CD14-positive monocyte (primary cell): ENCODE measurements at regions not wholly inside any gene's neighbourhood (a gene's known extent, or its start where the extent isn't known, plus 50 kb on each side); places are given as distances from the start of the nearest gene placed in this dataset.

Experiments used
- DNase-seq, 3 donors: peaks; one replicate each; pipeline ENCODE4 v3.0.0-alpha.2; 2011 to 2022
- H2AFZ ChIP-seq: 2 replicates; pipeline ENCODE4 v1.6.0; 2012; ENCODE audit warnings: mild to moderate bottlenecking, low read depth, low read length, inconsistent platforms; ENCODE audit not compliant: insufficient read depth, poor library complexity, severe bottlenecking
- H3K27ac ChIP-seq, 2 donors: 1 replicate in 1 of 2; 2 replicates in 1 of 2; pipeline ENCODE4 v1.5.1; 2012 to 2013; ENCODE audit warnings: low read length in 2 of 2, control low read depth in 1 of 2, inconsistent platforms in 1 of 2, low read depth in 1 of 2, mild to moderate bottlenecking in 1 of 2
- H3K27me3 ChIP-seq, 2 donors: one replicate each; pipeline versions ENCODE4 v1.6.0 to v1.6.1; 2011 to 2013; ENCODE audit warnings: low read length in 2 of 2; ENCODE audit not compliant: control insufficient read depth in 2 of 2, insufficient read depth in 2 of 2
- H3K36me3 ChIP-seq, 2 donors: replicated peaks in 1 of 2; 1 replicate in 1 of 2; 2 replicates in 1 of 2; pipeline versions ENCODE4 v1.5.1 to v1.6.1; 2012 to 2013; ENCODE audit warnings: low read length in 2 of 2, control low read depth in 1 of 2, inconsistent platforms in 1 of 2, mild to moderate bottlenecking in 1 of 2; ENCODE audit not compliant: insufficient read depth in 2 of 2, control insufficient read depth in 1 of 2
- H3K4me1 ChIP-seq, 2 donors: 1 replicate in 1 of 2; 2 replicates in 1 of 2; pipeline versions ENCODE4 v1.5.1 to v1.6.1; 2012 to 2013; ENCODE audit warnings: low read length in 2 of 2, control low read depth in 1 of 2, inconsistent platforms in 1 of 2, mild to moderate bottlenecking in 1 of 2, moderate library complexity in 1 of 2; ENCODE audit not compliant: insufficient read depth in 2 of 2, control insufficient read depth in 1 of 2
- H3K4me2 ChIP-seq: replicated peaks from 2 replicates; pipeline ENCODE3; 2012; ENCODE audit warnings: low read length, moderate library complexity, mild to moderate bottlenecking; ENCODE audit not compliant: poor library complexity, severe bottlenecking; ENCODE audit errors: extremely low read depth
- H3K4me3 ChIP-seq, 3 experiments: fragments of 200-600 bp in 1 of 3; sonication (generic) in 1 of 3; replicated peaks in 1 of 3; 1 replicate in 2 of 3; 2 replicates in 1 of 3; pipeline ENCODE4 v1.5.1; 2011 to 2013; ENCODE audit warnings: low read length in 3 of 3, mild to moderate bottlenecking in 3 of 3, control low read depth in 2 of 3, low read depth in 2 of 3, inconsistent platforms in 1 of 3, moderate library complexity in 1 of 3
- H3K79me2 ChIP-seq: 2 replicates; pipeline ENCODE4 v1.6.0; 2012; ENCODE audit warnings: mild to moderate bottlenecking, control low read depth, inconsistent platforms, low read length, moderate library complexity; ENCODE audit not compliant: insufficient read depth
- H3K9ac ChIP-seq: 2 replicates; pipeline ENCODE4 v1.6.0; 2017; ENCODE audit warnings: low read length, mild to moderate bottlenecking; ENCODE audit not compliant: insufficient read depth, poor library complexity, severe bottlenecking
- H3K9me3 ChIP-seq, 2 donors: replicated peaks in 1 of 2; 1 replicate in 1 of 2; 2 replicates in 1 of 2; pipeline versions ENCODE4 v1.5.1 to v1.6.1; 2012 to 2013; ENCODE audit warnings: low read length in 2 of 2, control low read depth in 1 of 2; ENCODE audit not compliant: control insufficient read depth in 1 of 2, insufficient read depth in 1 of 2
- H4K20me1 ChIP-seq: 2 replicates; pipeline ENCODE4 v1.6.0; 2012; ENCODE audit warnings: mild to moderate bottlenecking, low read length, control low read depth, moderate library complexity; ENCODE audit not compliant: insufficient read depth
- H3K27ac Mint-ChIP-seq, 7 donors: one replicate each; pipeline ENCODE4 v1.8.0; 2020; ENCODE audit warnings: mild to moderate bottlenecking in 7 of 7, mixed read lengths in 7 of 7, moderate library complexity in 6 of 7, inconsistent platforms in 2 of 7
- H3K27me3 Mint-ChIP-seq, 3 donors: one replicate each; pipeline ENCODE4 v1.8.0; 2021 to 2022; ENCODE audit warnings: low read depth in 3 of 3, mild to moderate bottlenecking in 3 of 3, mixed read lengths in 3 of 3, moderate library complexity in 3 of 3, inconsistent platforms in 1 of 3
- H3K36me3 Mint-ChIP-seq, 2 donors: one replicate each; pipeline ENCODE4 v1.8.0; 2020; ENCODE audit warnings: mixed read lengths in 2 of 2, inconsistent platforms in 1 of 2, mild to moderate bottlenecking in 1 of 2
- H3K4me1 Mint-ChIP-seq: one replicate; pipeline ENCODE4 v1.8.0; 2020; ENCODE audit warnings: mild to moderate bottlenecking, mixed read lengths
- H3K4me3 Mint-ChIP-seq, 2 donors: one replicate each; pipeline ENCODE4 v1.8.0; 2020; ENCODE audit warnings: mild to moderate bottlenecking in 2 of 2, mixed read lengths in 2 of 2, moderate library complexity in 1 of 2
- H3K9me3 Mint-ChIP-seq, 7 donors: one replicate each; pipeline ENCODE4 v1.8.0; 2020 to 2022; ENCODE audit warnings: mixed read lengths in 7 of 7, mild to moderate bottlenecking in 6 of 7, moderate library complexity in 6 of 7, inconsistent platforms in 2 of 7
- WGBS: methylation state at CpG from one replicate; pipeline ENCODE4 v1.1.5; 2013; ENCODE audit warnings: missing lambda C conversion rate; ENCODE audit not compliant: insufficient coverage; 5-methylcytosine and 5-hydroxymethylcytosine counted together
- intact Hi-C, 2 donors: fragments of 100-400 bp; cut with micrococcal nuclease; formaldehyde crosslinking; loops; one replicate each; pipeline versions ENCODE4 v1.15.0 to v1.15.1; 2023
- TF ChIP-seq, protein P1 (sequence below): fragments of 200-600 bp; IDR thresholded peaks from one replicate; pipeline ENCODE4 v1.8.0; 2022; ENCODE audit warnings: antibody characterized with exemption, mild to moderate bottlenecking

DNA sequence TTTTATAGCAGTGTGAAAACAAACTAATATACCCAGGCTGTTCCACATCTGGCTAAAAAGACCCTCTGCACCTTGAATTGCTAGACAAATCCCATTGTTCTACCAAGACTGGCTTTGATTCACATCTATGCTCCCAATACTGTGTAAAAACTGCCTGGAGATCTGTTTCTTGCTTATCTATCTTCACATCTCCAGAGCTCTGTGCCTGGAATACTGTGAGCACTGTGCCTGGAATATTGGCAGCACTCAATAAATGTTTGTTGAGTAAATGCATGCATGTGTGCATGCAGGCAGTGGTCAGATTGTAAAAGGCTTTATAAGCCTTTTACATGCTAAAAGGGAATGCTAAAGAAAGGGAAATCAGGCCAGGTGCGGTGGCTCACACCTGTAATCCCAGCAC, 75.5 kb upstream of the APP start:
- no peaks in the 10 kb centered on the region for H3K9me3 ChIP-seq
- Mint-ChIP-seq H3K4me1 (no peaks in the 10 kb centered on the region), H3K27ac (no peak overlapping the region), H3K36me3 (no peaks in the 10 kb centered on the region), H3K4me3 (no peak overlapping the region), H3K9me3 (peaks cover 3 to 14% (median 7%) of the 10 kb centered on the region in 7 donors), H3K27me3 (peaks cover 0 to 1% (median 0%) of the 10 kb centered on the region in 3 donors)
- intact Hi-C loops = no loop called here
- no peaks in the 10 kb centered on the region for H3K79me2 ChIP-seq
- no peak for DNase-seq
- no peaks in the 10 kb centered on the region for H4K20me1 ChIP-seq
- no CpG with 5 or more reads among the region's 1 CpG for WGBS
- H3K4me3 ChIP-seq = no peak overlapping the region
- H3K27ac ChIP-seq = no peak overlapping the region
- H2AFZ ChIP-seq = no peak overlapping the region
- TF ChIP-seq, protein P1, sequence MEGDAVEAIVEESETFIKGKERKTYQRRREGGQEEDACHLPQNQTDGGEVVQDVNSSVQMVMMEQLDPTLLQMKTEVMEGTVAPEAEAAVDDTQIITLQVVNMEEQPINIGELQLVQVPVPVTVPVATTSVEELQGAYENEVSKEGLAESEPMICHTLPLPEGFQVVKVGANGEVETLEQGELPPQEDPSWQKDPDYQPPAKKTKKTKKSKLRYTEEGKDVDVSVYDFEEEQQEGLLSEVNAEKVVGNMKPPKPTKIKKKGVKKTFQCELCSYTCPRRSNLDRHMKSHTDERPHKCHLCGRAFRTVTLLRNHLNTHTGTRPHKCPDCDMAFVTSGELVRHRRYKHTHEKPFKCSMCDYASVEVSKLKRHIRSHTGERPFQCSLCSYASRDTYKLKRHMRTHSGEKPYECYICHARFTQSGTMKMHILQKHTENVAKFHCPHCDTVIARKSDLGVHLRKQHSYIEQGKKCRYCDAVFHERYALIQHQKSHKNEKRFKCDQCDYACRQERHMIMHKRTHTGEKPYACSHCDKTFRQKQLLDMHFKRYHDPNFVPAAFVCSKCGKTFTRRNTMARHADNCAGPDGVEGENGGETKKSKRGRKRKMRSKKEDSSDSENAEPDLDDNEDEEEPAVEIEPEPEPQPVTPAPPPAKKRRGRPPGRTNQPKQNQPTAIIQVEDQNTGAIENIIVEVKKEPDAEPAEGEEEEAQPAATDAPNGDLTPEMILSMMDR = no peak
- no peak overlapping the region for H3K4me2 ChIP-seq
- H3K27me3 ChIP-seq = no peaks in the 10 kb centered on the region
- no peak overlapping the region for H3K9ac ChIP-seq
- no peaks in the 10 kb centered on the region for H3K36me3 ChIP-seq
- H3K4me1 ChIP-seq = no peaks in the 10 kb centered on the region

DNA sequence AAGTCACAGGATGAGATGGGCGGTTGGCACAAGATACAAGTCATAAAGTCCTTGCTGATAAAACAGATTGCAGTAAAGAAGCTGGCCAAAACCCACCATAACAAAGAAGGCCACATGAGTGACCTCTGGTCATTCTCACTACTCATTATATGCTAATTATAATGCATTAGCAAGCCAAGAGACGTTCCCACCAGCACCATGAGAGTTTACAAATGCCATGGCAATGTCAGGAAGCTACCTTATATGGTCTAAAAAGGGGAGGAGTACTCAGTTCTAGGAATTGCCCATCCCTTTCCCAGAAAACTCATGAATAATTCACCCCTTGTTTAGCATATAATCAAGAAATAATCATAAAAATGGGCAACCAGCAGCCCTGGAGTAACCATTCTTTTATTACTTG, 74.9 kb upstream of the APP start:
- Mint-ChIP-seq H3K27ac (no peak overlapping the region), H3K9me3 (peaks cover 4 to 14% (median 7%) of the 10 kb centered on the region in 7 donors), H3K36me3 (no peaks in the 10 kb centered on the region), H3K4me1 (no peaks in the 10 kb centered on the region), H3K27me3 (peaks cover 0 to 1% (median 0%) of the 10 kb centered on the region in 3 donors), H3K4me3 (no peak overlapping the region)
- Histone ChIP-seq H3K4me3 (no peak overlapping the region), H3K79me2 (no peaks in the 10 kb centered on the region), H3K4me2 (no peak overlapping the region), H2AFZ (no peak overlapping the region), H3K9me3 (no peaks in the 10 kb centered on the region), H3K4me1 (no peaks in the 10 kb centered on the region), H3K36me3 (no peaks in the 10 kb centered on the region), H4K20me1 (no peaks in the 10 kb centered on the region), H3K27ac (no peak overlapping the region), H3K27me3 (no peaks in the 10 kb centered on the region), H3K9ac (no peak overlapping the region)
- 100% methylated on average over 1 of the region's 2 CpGs for WGBS
- intact Hi-C loops = no loop called here
- DNase-seq = no peak
- TF ChIP-seq, protein P1 = no peak
